Activated CD4-positive, alpha-beta memory T cell treated with anti-CD3 and anti-CD28 coated beads, Interleukin-2, amount 10 ng/mL, durations not matched to agents 7 days and 5 days (primary cell): ENCODE measurements at regions not wholly inside any gene's neighbourhood (a gene's known extent, or its start where the extent isn't known, plus 50 kb on each side); places are given as distances from the start of the nearest gene placed in this dataset.

ENCODE experiments used
- CTCF ChIA-PET: fragments of 350-600 bp; sonication (Branson Sonifier 250); formaldehyde crosslinking; loops from one replicate; lab custom pipeline; 2021; ENCODE audit warnings: antibody characterized with exemption, inconsistent platforms; lab: Charles Lee
- POLR2A ChIA-PET: fragments of 350-600 bp; sonication (Branson Sonifier 250); formaldehyde crosslinking; loops from one replicate; lab custom pipeline; 2021; ENCODE audit warnings: antibody characterized with exemption; lab: Charles Lee
- DNase-seq: peaks from one replicate; pipeline ENCODE4 v3.0.0-alpha.2; 2020
- H3K27ac Mint-ChIP-seq: one replicate; pipeline ENCODE4 v1.8.0; 2021; ENCODE audit warnings: mild to moderate bottlenecking, mixed read lengths
- H3K27me3 Mint-ChIP-seq: one replicate; pipeline ENCODE4 v1.8.0; 2021; ENCODE audit warnings: mixed read lengths
- H3K36me3 Mint-ChIP-seq: one replicate; pipeline ENCODE4 v1.8.0; 2021; ENCODE audit warnings: low read depth, mixed read lengths
- H3K4me1 Mint-ChIP-seq: one replicate; pipeline ENCODE4 v1.8.0; 2021; ENCODE audit warnings: mixed read lengths
- H3K4me3 Mint-ChIP-seq: one replicate; pipeline ENCODE4 v1.8.0; 2021; ENCODE audit warnings: mild to moderate bottlenecking, mixed read lengths
- H3K9me3 Mint-ChIP-seq: one replicate; pipeline ENCODE4 v1.8.0; 2021; ENCODE audit warnings: mixed read lengths

DNA sequence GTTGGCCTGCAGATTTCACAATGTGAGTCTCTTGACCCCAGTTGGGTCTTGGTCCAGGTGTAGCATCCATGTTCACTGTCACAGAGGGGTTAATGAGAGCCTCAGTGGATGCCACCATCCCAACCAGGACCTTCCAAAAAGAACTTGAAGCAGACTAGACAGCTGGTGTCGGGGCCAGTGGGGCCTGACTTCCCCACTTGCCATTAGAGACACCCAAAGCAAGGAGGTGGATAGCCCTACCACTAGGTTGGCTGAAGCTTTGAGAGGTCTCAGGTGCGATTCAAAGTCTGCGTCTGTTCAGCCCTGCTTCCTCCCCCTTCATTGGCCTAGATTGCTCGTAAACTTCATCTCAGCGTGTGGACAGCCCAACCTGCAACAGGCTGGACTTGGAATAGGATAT, 196.4 kb upstream of the RREB1 start:
- no peak overlapping the region for H3K27ac Mint-ChIP-seq
- no peaks in the 10 kb centered on the region for H3K9me3 Mint-ChIP-seq
- H3K4me3 Mint-ChIP-seq: no peak overlapping the region
- H3K27me3 Mint-ChIP-seq: peaks cover 38% of the 10 kb centered on the region
- no peaks in the 10 kb centered on the region for H3K36me3 Mint-ChIP-seq
- DNase-seq: no peak
- CTCF ChIA-PET: no interaction called here
- H3K4me1 Mint-ChIP-seq: no peaks in the 10 kb centered on the region
- POLR2A ChIA-PET: no interaction called here

DNA sequence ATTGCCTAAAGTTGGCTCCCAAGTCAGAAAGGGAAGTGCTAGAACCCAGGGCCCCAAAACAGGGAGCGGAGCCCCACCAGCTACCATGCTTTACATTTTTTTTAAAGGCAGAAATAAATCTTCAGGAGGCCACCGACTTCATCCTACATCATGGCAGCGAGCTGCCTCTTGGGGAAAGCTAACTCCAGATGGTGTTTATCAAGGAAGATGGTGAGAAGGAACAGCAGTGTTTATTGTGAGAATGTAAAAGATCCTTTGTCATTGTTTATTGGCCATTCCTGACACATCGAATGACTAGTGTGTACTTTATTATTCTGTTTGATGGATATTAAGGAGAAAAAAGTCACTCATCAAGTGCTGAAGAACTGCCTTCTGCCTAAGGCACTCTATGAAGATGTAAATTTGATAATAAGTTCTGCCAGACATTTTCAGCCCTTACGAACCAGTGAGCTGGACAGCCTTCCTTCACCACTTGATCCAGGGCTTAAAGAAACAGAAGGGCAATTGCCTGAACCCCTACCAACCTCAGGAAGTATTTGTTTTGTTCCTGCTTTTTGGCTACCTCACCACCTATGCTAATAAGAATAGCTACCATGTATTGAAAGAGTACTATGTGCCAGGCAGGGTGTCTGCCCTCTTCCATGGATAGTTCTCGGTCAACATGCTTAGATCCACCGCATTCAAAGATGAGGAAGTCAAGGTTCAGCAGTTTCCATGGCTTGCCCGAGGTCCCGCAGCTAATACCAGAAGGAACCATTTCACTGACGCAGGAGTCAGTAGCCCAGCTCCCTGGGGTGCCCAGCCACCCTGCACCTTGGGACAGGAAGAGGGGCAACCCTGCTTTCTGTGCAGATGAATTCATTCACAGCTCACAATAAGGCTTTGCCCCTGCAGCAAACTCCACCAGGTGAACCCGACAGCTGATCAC, 194.7 kb upstream of the RREB1 start:
- H3K27me3 Mint-ChIP-seq: peaks cover 25% of the 10 kb centered on the region
- DNase-seq: no peak
- no peak overlapping the region for H3K27ac Mint-ChIP-seq
- H3K36me3 Mint-ChIP-seq: no peaks in the 10 kb centered on the region
- ChIA-PET POLR2A (no interaction called here), CTCF (interaction anchor here (1.7 kb wide), 1 partner anchor 8 kb away, joined by 4 read pairs; no protein-coding TSS in a partner anchor)
- no peaks in the 10 kb centered on the region for H3K9me3 Mint-ChIP-seq
- no peaks in the 10 kb centered on the region for H3K4me1 Mint-ChIP-seq
- no peak overlapping the region for H3K4me3 Mint-ChIP-seq

GRCh38 chr6:6915219-6915618, 192.5 kb upstream of the RREB1 start:
- no peak overlapping the region for H3K27ac Mint-ChIP-seq
- DNase-seq: no peak
- H3K27me3 Mint-ChIP-seq: peaks cover 28% of the 10 kb centered on the region
- ChIA-PET CTCF (interaction anchor here (1.4 to 1.7 kb wide), 3 partner anchors 10 to 329 kb away, joined by 3 to 4 read pairs (median 4); no protein-coding TSS in a partner anchor), POLR2A (interaction anchor here (0.5 kb wide), 1 partner anchor 11 kb away, joined by 3 read pairs; no protein-coding TSS in a partner anchor)
- no peaks in the 10 kb centered on the region for H3K9me3 Mint-ChIP-seq
- no peaks in the 10 kb centered on the region for H3K4me1 Mint-ChIP-seq
- no peak overlapping the region for H3K4me3 Mint-ChIP-seq
- no peaks in the 10 kb centered on the region for H3K36me3 Mint-ChIP-seq

DNA sequence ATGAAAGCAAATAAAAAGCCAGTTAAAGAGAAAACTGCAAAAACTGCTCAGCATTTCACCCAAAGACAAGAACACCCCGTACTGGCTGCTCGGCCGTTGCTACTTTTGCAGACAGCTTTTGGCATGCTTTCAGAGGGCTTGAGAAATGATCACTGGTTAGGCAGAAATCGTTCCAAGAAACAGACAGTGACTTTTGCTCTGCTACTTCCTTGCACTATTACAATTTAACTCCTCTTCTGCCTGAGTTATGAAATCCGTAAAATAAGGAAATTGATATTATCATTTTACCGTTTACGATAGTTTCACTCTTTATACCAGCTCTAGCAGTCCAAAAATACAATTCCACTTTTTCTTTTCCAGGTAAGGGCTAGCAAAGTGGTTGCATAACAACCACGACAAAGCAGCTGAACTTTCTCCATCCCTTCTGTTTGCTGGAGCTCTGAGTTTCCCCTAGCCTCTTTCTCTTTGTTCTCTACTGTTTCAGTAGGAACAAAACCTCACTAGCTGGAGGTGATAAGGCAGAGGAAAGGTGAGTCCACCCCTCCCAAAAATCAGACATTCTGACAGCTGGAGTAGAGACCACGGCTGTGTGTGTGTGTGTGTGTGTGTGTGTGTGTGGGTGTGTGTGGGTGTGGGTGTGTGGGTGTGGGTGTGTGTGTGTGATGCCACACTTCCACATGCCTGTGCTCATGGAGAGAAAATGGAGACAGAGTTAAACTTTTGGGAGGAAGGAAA, 191.8 kb upstream of the RREB1 start:
- Mint-ChIP-seq H3K27ac (no peak overlapping the region), H3K9me3 (no peaks in the 10 kb centered on the region), H3K27me3 (peaks cover 28% of the 10 kb centered on the region), H3K36me3 (no peaks in the 10 kb centered on the region), H3K4me1 (no peaks in the 10 kb centered on the region), H3K4me3 (no peak overlapping the region)
- POLR2A ChIA-PET: no interaction called here
- CTCF ChIA-PET: interaction anchor here (1.4 to 1.5 kb wide), 2 partner anchors 239 to 328 kb away, joined by 3 to 4 read pairs; no protein-coding TSS in a partner anchor
- no peak for DNase-seq

- H3K4me3 Mint-ChIP-seq: no peak overlapping the region
- ChIA-PET CTCF (no interaction called here), POLR2A (no interaction called here)
- H3K9me3 Mint-ChIP-seq: no peaks in the 10 kb centered on the region
- H3K36me3 Mint-ChIP-seq: no peaks in the 10 kb centered on the region
- DNase-seq: no peak
- H3K27me3 Mint-ChIP-seq: peaks cover 28% of the 10 kb centered on the region
- no peaks in the 10 kb centered on the region for H3K4me1 Mint-ChIP-seq
- no peak overlapping the region for H3K27ac Mint-ChIP-seq
Observed at GRCh38 chr6:6916598-6916997, 191.2 kb upstream of the RREB1 start.

DNA sequence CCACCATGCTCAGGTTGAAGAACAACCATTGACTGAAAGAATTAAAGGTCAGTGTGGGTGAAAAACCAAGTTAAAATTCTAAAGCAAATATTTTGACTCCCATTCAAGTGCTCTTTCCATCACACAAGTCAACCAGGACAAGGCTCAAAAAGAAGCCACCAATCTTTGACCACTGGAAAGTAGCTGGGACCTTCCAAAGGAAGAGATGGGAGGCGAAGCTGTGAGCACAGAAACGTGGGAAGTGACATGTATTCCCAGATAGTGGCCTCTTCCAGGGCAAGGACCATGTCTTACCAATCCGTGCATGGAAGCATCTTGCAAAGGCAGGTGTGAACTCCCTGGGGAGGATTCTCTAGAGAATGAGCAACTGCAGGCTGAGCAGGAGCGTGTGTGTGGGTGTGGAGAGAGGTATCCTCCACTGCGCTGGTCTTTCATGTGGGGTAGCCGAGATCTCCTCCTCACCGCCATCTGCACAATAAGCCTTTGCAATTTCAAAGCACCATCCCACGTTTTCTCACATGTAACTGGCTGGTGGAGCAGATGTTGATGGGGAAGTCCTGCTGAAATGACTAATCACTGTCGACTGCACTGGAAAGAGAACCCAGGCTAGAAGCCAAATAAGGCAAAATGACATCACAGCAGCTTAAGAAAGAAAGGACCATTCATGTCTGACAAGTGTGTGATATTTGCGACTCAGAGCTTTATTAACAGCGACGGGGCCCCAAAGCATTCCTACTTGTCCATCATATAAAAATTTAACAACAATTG, 189.4 kb upstream of the RREB1 start:
- peak; percentile 18 for DNase-seq
- ChIA-PET CTCF (no interaction called here), POLR2A (no interaction called here)
- H3K27me3 Mint-ChIP-seq: peaks cover 19% of the 10 kb centered on the region
- no peaks in the 10 kb centered on the region for H3K36me3 Mint-ChIP-seq
- H3K27ac Mint-ChIP-seq: no peak overlapping the region
- no peaks in the 10 kb centered on the region for H3K9me3 Mint-ChIP-seq
- no peaks in the 10 kb centered on the region for H3K4me1 Mint-ChIP-seq
- no peak overlapping the region for H3K4me3 Mint-ChIP-seq

GRCh38 chr6:6919173-6919572, 188.6 kb upstream of the RREB1 start:
- H3K4me3 Mint-ChIP-seq: no peak overlapping the region
- no peaks in the 10 kb centered on the region for H3K9me3 Mint-ChIP-seq
- no peaks in the 10 kb centered on the region for H3K36me3 Mint-ChIP-seq
- CTCF ChIA-PET: no interaction called here
- H3K4me1 Mint-ChIP-seq: no peaks in the 10 kb centered on the region
- POLR2A ChIA-PET: no interaction called here
- peaks cover 14% of the 10 kb centered on the region for H3K27me3 Mint-ChIP-seq
- no peak overlapping the region for H3K27ac Mint-ChIP-seq
- no peak for DNase-seq

DNA sequence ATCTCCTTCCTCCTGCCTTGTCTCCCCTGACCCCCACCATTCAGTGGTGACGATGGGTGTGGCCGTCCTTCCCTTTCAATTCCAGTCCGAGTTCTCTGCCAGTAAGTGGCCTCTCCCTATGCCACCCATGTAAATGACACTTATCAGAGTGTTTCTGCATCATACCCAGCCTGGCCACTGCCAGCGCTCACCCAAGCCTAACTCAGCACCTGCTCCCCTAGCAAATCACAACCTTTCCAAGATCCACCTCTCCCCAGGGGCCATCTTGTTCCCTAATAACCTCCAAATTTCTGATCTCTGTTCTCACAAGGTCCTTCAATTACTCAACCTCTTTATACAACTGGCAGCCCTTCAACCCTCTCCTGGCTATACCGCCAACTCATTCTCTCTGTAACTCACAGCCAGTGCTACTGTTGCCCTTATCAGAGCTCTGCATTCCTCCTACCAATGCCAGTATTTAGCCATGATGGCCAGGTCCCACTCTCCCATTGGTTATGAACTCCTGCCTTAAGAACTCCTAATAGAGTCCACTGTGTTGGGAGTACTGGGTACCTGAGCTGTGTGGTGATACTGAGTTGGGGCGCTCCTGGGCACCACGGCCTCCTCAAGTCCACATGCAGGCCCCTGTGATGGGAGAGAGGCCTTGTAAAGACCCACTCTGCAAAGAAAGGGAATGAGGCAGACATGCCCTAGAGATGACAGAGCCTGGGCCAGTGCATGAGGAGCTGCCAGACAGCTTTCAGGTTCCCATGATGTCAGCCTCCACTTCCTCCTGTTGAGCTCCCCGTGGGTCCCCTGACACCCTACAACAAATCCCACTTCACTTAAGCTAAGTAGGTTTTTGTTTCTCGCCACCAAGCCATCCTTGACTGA, 187.4 kb upstream of the RREB1 start:
- no peak for DNase-seq
- POLR2A ChIA-PET: no interaction called here
- no peaks in the 10 kb centered on the region for H3K36me3 Mint-ChIP-seq
- no peak overlapping the region for H3K4me3 Mint-ChIP-seq
- no peak overlapping the region for H3K27ac Mint-ChIP-seq
- H3K4me1 Mint-ChIP-seq: no peaks in the 10 kb centered on the region
- H3K9me3 Mint-ChIP-seq: no peaks in the 10 kb centered on the region
- CTCF ChIA-PET: no interaction called here
- peaks cover 14% of the 10 kb centered on the region for H3K27me3 Mint-ChIP-seq

- ChIA-PET POLR2A (no interaction called here), CTCF (no interaction called here)
- Mint-ChIP-seq H3K4me3 (no peak overlapping the region), H3K36me3 (no peaks in the 10 kb centered on the region), H3K4me1 (no peaks in the 10 kb centered on the region), H3K27me3 (peaks cover 14% of the 10 kb centered on the region), H3K27ac (no peak overlapping the region), H3K9me3 (no peaks in the 10 kb centered on the region)
- DNase-seq: no peak
Observed at GRCh38 chr6:6920987-6921313, 186.8 kb upstream of the RREB1 start.

DNA sequence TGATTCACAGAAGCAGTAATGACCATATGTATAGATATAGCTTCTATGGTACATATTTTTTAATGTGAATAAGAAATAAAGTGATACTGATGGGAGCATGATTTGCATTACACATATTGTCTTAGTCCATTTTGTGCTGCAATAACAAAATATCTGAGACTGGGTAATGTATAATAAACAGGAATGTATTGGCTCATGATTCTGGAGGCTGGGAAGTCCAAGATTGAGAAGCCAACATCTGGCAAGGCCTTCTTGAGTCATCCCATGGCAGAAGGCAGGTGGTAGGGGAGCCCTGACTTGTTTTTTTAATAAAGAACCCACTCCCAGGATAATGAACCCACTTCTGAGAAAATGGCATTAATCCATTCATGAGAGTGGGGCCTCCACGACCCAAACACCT, 185.6 kb upstream of the RREB1 start:
- POLR2A ChIA-PET: no interaction called here
- Mint-ChIP-seq H3K4me1 (no peaks in the 10 kb centered on the region), H3K27ac (no peak overlapping the region), H3K4me3 (no peak overlapping the region), H3K9me3 (no peaks in the 10 kb centered on the region), H3K36me3 (no peaks in the 10 kb centered on the region), H3K27me3 (peaks cover 20% of the 10 kb centered on the region)
- no peak for DNase-seq
- CTCF ChIA-PET: no interaction called here

DNA sequence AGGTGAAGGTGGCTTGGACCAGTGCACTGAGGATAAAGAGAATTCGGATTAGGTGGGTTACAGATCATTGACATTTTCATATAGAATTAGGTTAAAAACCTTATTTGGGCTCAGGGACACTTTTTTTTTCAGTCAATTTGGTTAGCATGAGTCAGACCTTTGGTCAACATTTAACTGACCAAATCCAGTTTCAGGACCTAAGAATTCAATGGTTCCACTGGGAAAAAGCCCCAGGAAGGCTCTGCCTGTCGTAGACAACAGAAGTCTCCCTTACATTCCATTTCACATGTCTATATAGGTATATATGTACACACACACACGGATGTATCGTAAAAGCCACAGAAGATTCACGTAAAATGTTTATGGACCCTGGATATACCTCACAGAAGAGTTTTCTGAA, 184.2 kb upstream of the RREB1 start:
- CTCF ChIA-PET: no interaction called here

GRCh38 chr6:6924708-6925107, 183.1 kb upstream of the RREB1 start:
- no peak for DNase-seq
- no peaks in the 10 kb centered on the region for H3K9me3 Mint-ChIP-seq
- H3K36me3 Mint-ChIP-seq: no peaks in the 10 kb centered on the region
- peaks cover 17% of the 10 kb centered on the region for H3K27me3 Mint-ChIP-seq
- ChIA-PET CTCF (no interaction called here), POLR2A (no interaction called here)
- H3K4me1 Mint-ChIP-seq: no peaks in the 10 kb centered on the region
- H3K4me3 Mint-ChIP-seq: no peak overlapping the region
- H3K27ac Mint-ChIP-seq: no peak overlapping the region

More for the DNA sequence above, 184.2 kb upstream of the RREB1 start:
- POLR2A ChIA-PET: no interaction called here
- Mint-ChIP-seq H3K27ac (no peak overlapping the region), H3K36me3 (no peaks in the 10 kb centered on the region), H3K4me1 (no peaks in the 10 kb centered on the region), H3K27me3 (peaks cover 21% of the 10 kb centered on the region), H3K4me3 (no peak overlapping the region), H3K9me3 (no peaks in the 10 kb centered on the region)
- DNase-seq: no peak
